MM.1S (cell line): ENCODE measurements at regions not wholly inside any gene's neighbourhood (a gene's known extent, or its start where the extent isn't known, plus 50 kb on each side); places are given as distances from the start of the nearest gene placed in this dataset.

Source experiments
- DNase-seq: peaks from one replicate; pipeline ENCODE4 v3.0.0-alpha.2; 2015
- H2AFZ ChIP-seq: fragments of 300-600 bp; sonication (generic); 2 replicates; pipeline ENCODE4 v1.6.0; 2016; ENCODE audit warnings: antibody characterized with exemption, low read length
- H3F3A ChIP-seq: fragments of 300-600 bp; sonication (generic); 2 replicates; pipeline ENCODE4 v1.6.1; 2016; ENCODE audit warnings: mild to moderate bottlenecking, antibody characterized with exemption, low read length, moderate library complexity, mixed read lengths; ENCODE audit not compliant: insufficient read depth
- H3K27ac ChIP-seq: fragments of 300-600 bp; sonication (generic); 2 replicates; pipeline ENCODE4 v1.5.1; 2016; ENCODE audit warnings: mild to moderate bottlenecking, low read length
- H3K27me3 ChIP-seq: fragments of 300-600 bp; sonication (generic); replicated peaks from 2 replicates; pipeline ENCODE4 v1.6.0; 2016; ENCODE audit warnings: low read length; ENCODE audit not compliant: insufficient read depth
- H3K36me3 ChIP-seq: fragments of 300-600 bp; sonication (generic); replicated peaks from 2 replicates; pipeline ENCODE4 v1.6.1; 2016; ENCODE audit warnings: mild to moderate bottlenecking, low read length, mixed read lengths; ENCODE audit not compliant: insufficient read depth
- H3K4me1 ChIP-seq: fragments of 300-600 bp; sonication (generic); 2 replicates; pipeline ENCODE4 v1.6.1; 2016; ENCODE audit warnings: low read length, mixed read lengths
- H3K4me2 ChIP-seq: fragments of 300-600 bp; sonication (generic); 2 replicates; pipeline ENCODE4 v1.6.0; 2016; ENCODE audit warnings: low read depth, low read length
- H3K4me3 ChIP-seq: fragments of 300-600 bp; sonication (generic); 2 replicates; pipeline ENCODE4 v1.5.1; 2016; ENCODE audit warnings: low read length, mixed read lengths
- H3K79me2 ChIP-seq: fragments of 300-600 bp; sonication (generic); 2 replicates; pipeline ENCODE4 v1.6.1; 2016; ENCODE audit warnings: mixed run types, low read length, mixed read lengths
- H3K9ac ChIP-seq: fragments of 300-600 bp; sonication (generic); 2 replicates; pipeline ENCODE4 v1.6.1; 2016; ENCODE audit warnings: low read length, mixed read lengths
- H3K9me2 ChIP-seq: fragments of 300-600 bp; sonication (generic); replicated peaks from 2 replicates; pipeline ENCODE4 v1.6.1; 2016; ENCODE audit warnings: mild to moderate bottlenecking, low read length, mixed read lengths; ENCODE audit not compliant: insufficient read depth
- H3K9me3 ChIP-seq: fragments of 300-600 bp; sonication (generic); replicated peaks from 2 replicates; pipeline ENCODE4 v1.6.1; 2016; ENCODE audit warnings: mild to moderate bottlenecking, low read length, mixed read lengths; ENCODE audit not compliant: insufficient read depth
- H4K20me1 ChIP-seq: fragments of 300-600 bp; sonication (generic); 2 replicates; pipeline ENCODE4 v1.6.1; 2016; ENCODE audit warnings: mild to moderate bottlenecking, low read length, moderate library complexity, mixed read lengths; ENCODE audit not compliant: insufficient read depth
- CTCF ChIP-seq: fragments of 300-600 bp; sonication (generic); IDR thresholded peaks from 2 replicates; pipeline ENCODE4 v1.5.1; 2016; ENCODE audit warnings: antibody characterized with exemption, low read length, mixed read lengths
- EZH2 ChIP-seq: fragments of 300-600 bp; sonication (generic); optimal IDR thresholded peaks from 2 replicates; pipeline ENCODE3; 2017; ENCODE audit warnings: low read depth, mild to moderate bottlenecking, antibody characterized with exemption, low read length, mixed read lengths
- EZH2phosphoT487 ChIP-seq: fragments of 300-600 bp; sonication (generic); IDR thresholded peaks from 2 replicates; pipeline ENCODE4 v1.6.1; 2018; ENCODE audit warnings: antibody characterized with exemption, low read length

GRCh38 chr11:80417681-80418080, 976.9 kb upstream of the TENM4 start:
- no peak overlapping the region for H3K27ac ChIP-seq
- no peaks in the 10 kb centered on the region for H3K4me1 ChIP-seq
- H2AFZ ChIP-seq = no peak overlapping the region
- no peak for TF ChIP-seq EZH2
- TF ChIP-seq CTCF = no peak
- TF ChIP-seq EZH2phosphoT487 = no peak
- no peak for DNase-seq
- no peaks in the 10 kb centered on the region for H3F3A ChIP-seq
- no peaks in the 10 kb centered on the region for H3K27me3 ChIP-seq
- no peaks in the 10 kb centered on the region for H3K36me3 ChIP-seq
- no peak overlapping the region for H3K4me3 ChIP-seq
- no peak overlapping the region for H3K4me2 ChIP-seq
- H4K20me1 ChIP-seq = no peaks in the 10 kb centered on the region
- no peak overlapping the region for H3K9ac ChIP-seq
- H3K9me3 ChIP-seq = no peaks in the 10 kb centered on the region
- no peaks in the 10 kb centered on the region for H3K79me2 ChIP-seq
- H3K9me2 ChIP-seq = no peaks in the 10 kb centered on the region

- H3K27me3 ChIP-seq = no peaks in the 10 kb centered on the region
- no peak for TF ChIP-seq EZH2
- TF ChIP-seq EZH2phosphoT487 = no peak
- TF ChIP-seq CTCF = no peak
- no peak overlapping the region for H3K4me3 ChIP-seq
- H3K4me1 ChIP-seq = no peaks in the 10 kb centered on the region
- H3K9ac ChIP-seq = no peak overlapping the region
- no peak for DNase-seq
- H3K36me3 ChIP-seq = no peaks in the 10 kb centered on the region
- no peaks in the 10 kb centered on the region for H3K9me2 ChIP-seq
- H3K4me2 ChIP-seq = no peak overlapping the region
- H2AFZ ChIP-seq = no peak overlapping the region
- no peaks in the 10 kb centered on the region for H3F3A ChIP-seq
- no peaks in the 10 kb centered on the region for H3K9me3 ChIP-seq
- no peak overlapping the region for H3K27ac ChIP-seq
- no peaks in the 10 kb centered on the region for H4K20me1 ChIP-seq
- no peaks in the 10 kb centered on the region for H3K79me2 ChIP-seq
Observed at GRCh38 chr11:80415580-80415979, 974.8 kb upstream of the TENM4 start.

GRCh38 chr11:80414181-80415165, 973.6 kb upstream of the TENM4 start:
- Histone ChIP-seq H3K4me2 (no peak overlapping the region), H2AFZ (no peak overlapping the region)
- no peak for DNase-seq

More at GRCh38 chr11:80414181-80415165, 973.6 kb upstream of the TENM4 start:
- H4K20me1 ChIP-seq = no peaks in the 10 kb centered on the region
- no peak overlapping the region for H3K9ac ChIP-seq
- no peaks in the 10 kb centered on the region for H3F3A ChIP-seq
- H3K9me3 ChIP-seq = no peaks in the 10 kb centered on the region
- H3K27me3 ChIP-seq = no peaks in the 10 kb centered on the region
- H3K4me1 ChIP-seq = no peaks in the 10 kb centered on the region
- H3K36me3 ChIP-seq = no peaks in the 10 kb centered on the region
- H3K9me2 ChIP-seq = no peaks in the 10 kb centered on the region
- no peaks in the 10 kb centered on the region for H3K79me2 ChIP-seq
- TF ChIP-seq EZH2phosphoT487 (no peak), CTCF (no peak), EZH2 (no peak)
- H3K27ac ChIP-seq = no peak overlapping the region
- H3K4me3 ChIP-seq = no peak overlapping the region
